SK-MEL-5 (cell line): ENCODE measurements at regions not wholly inside any gene's neighbourhood (a gene's known extent, or its start where the extent isn't known, plus 50 kb on each side); places are given as distances from the start of the nearest gene placed in this dataset.
"Not testable (repeated sequence)": the region's sequence is repeated elsewhere in the genome, so short reads cannot be mapped to it uniquely, and the experiment has no call there.

Source experiments
- DNase-seq: peaks from one replicate; pipeline ENCODE4 v3.0.0-alpha.2; 2016; ENCODE audit warnings: low read depth, low spot score
- in situ Hi-C: cut with HindIII; loops from 2 replicates; pipeline ENCODE4 v1.10.0; 2016; ENCODE audit warnings: low sequenced_read_pairs, high pct_unique_total_duplicates, low pct_unique_long_range_greater_than_20kb

GRCh38 chr9:29069376-29069775 is 1496.1 kb upstream of the C9orf72 start:
- no peak for DNase-seq
- in situ Hi-C loops: no loop called here

GRCh38 chr9:29078063-29078666 is 1504.9 kb upstream of the C9orf72 start:
- in situ Hi-C loops: no loop called here
- no peak for DNase-seq

GRCh38 chr9:29100762-29101161 is 1527.5 kb upstream of the C9orf72 start:
- in situ Hi-C loops: no loop called here
- DNase-seq: no peak

- in situ Hi-C loops, DNase-seq: not testable (repeated sequence)
These were observed 1530.9 kb upstream of the C9orf72 start for GRCh38 chr9:29104166-29104565.

- in situ Hi-C loops: no loop called here
These were observed 1545.3 kb upstream of the C9orf72 start for GRCh38 chr9:29118555-29118954.

GRCh38 chr9:29126783-29127182 is 1553.5 kb upstream of the C9orf72 start:
- DNase-seq: no peak
- in situ Hi-C loops: no loop called here

More at GRCh38 chr9:29118555-29118954, 1545.3 kb upstream of the C9orf72 start:
- no peak for DNase-seq

GRCh38 chr9:29129763-29130162 is 1556.5 kb upstream of the C9orf72 start:
- DNase-seq: no peak
- in situ Hi-C loops: no loop called here

- in situ Hi-C loops: no loop called here
These were observed 1571.2 kb upstream of the C9orf72 start for GRCh38 chr9:29144476-29144875.

GRCh38 chr9:29150606-29151005 is 1577.3 kb upstream of the C9orf72 start:
- in situ Hi-C loops: no loop called here
- DNase-seq: no peak

More at GRCh38 chr9:29144476-29144875, 1571.2 kb upstream of the C9orf72 start:
- DNase-seq: no peak

GRCh38 chr9:29160763-29161353 is 1587.6 kb upstream of the C9orf72 start:
- in situ Hi-C loops: no loop called here
- DNase-seq: no peak

GRCh38 chr9:29174136-29174535 is 1600.9 kb upstream of the C9orf72 start:
- no peak for DNase-seq
- in situ Hi-C loops: no loop called here

GRCh38 chr9:29176231-29176630 is 1603.0 kb upstream of the C9orf72 start:
- in situ Hi-C loops: no loop called here
- peak; percentile 62 for DNase-seq

GRCh38 chr9:29176786-29177185 is 1603.5 kb upstream of the C9orf72 start:
- DNase-seq: no peak
- in situ Hi-C loops: no loop called here

- in situ Hi-C loops: no loop called here
- DNase-seq: no peak
These were observed 1610.7 kb upstream of the C9orf72 start for GRCh38 chr9:29183971-29184370.

- DNase-seq, in situ Hi-C loops: not testable (repeated sequence)
These were observed 1615.5 kb upstream of the C9orf72 start for GRCh38 chr9:29188771-29189170.

- DNase-seq, in situ Hi-C loops: not testable (repeated sequence)
These were observed 1615.9 kb upstream of the C9orf72 start for GRCh38 chr9:29189221-29189620.

- no peak for DNase-seq
- in situ Hi-C loops: no loop called here
These were observed 1625.6 kb upstream of the C9orf72 start for GRCh38 chr9:29198861-29199260.

- DNase-seq: no peak
These were observed 1626.7 kb upstream of the C9orf72 start for GRCh38 chr9:29199975-29200374.

GRCh38 chr9:29200650-29201049 is 1627.4 kb upstream of the C9orf72 start:
- DNase-seq: no peak
- in situ Hi-C loops: no loop called here

More at GRCh38 chr9:29199975-29200374, 1626.7 kb upstream of the C9orf72 start:
- in situ Hi-C loops: no loop called here
